Keratinocyte (primary cell): ENCODE measurements at regions not wholly inside any gene's neighbourhood (a gene's known extent, or its start where the extent isn't known, plus 50 kb on each side); places are given as distances from the start of the nearest gene placed in this dataset.

Source experiments
- DNase-seq: peaks from one replicate; pipeline ENCODE4 v3.0.0-alpha.2; 2011; ENCODE audit warnings: low read depth, missing footprints, low spot score
- FAIRE-seq: peaks from 2 replicates; lab custom pipeline; 2011; peaks lifted over from hg19 to GRCh38; lab: Jason Lieb, UNC
- H2AFZ ChIP-seq: 2 replicates; pipeline ENCODE4 v1.6.0; 2012; ENCODE audit warnings: low read length, control low read depth, inconsistent platforms; ENCODE audit not compliant: control insufficient read depth
- H3K27ac ChIP-seq: 2 replicates; pipeline ENCODE4 v1.5.1; 2011; ENCODE audit warnings: low read length; ENCODE audit not compliant: control insufficient read depth, insufficient read depth
- H3K27me3 ChIP-seq: 3 replicates; pipeline ENCODE4 v1.6.0; 2011; ENCODE audit warnings: low read length; ENCODE audit not compliant: control insufficient read depth, insufficient read depth; ENCODE audit errors: extremely low read depth
- H3K36me3 ChIP-seq, 2 experiments: 2 replicates in 1 of 2; 3 replicates in 1 of 2; pipeline ENCODE4 v1.5.1; 2011; ENCODE audit warnings: low read length in 2 of 2, mild to moderate bottlenecking in 1 of 2; ENCODE audit not compliant: control insufficient read depth in 2 of 2, insufficient read depth in 2 of 2; ENCODE audit errors: extremely low read depth in 1 of 2
- H3K4me1 ChIP-seq: 3 replicates; pipeline ENCODE4 v1.5.1; 2011; ENCODE audit warnings: low read length; ENCODE audit not compliant: control insufficient read depth, insufficient read depth; ENCODE audit errors: extremely low read depth
- H3K4me2 ChIP-seq: 3 replicates; pipeline ENCODE4 v1.6.0; 2011; ENCODE audit warnings: low read depth, low read length; ENCODE audit not compliant: control insufficient read depth, insufficient read depth; ENCODE audit errors: extremely low read depth
- H3K4me3 ChIP-seq, 3 experiments: fragments of 200-600 bp in 1 of 3; sonication (generic) in 1 of 3; 2 replicates in 2 of 3; 3 replicates in 1 of 3; pipeline ENCODE4 v1.5.1; 2011 to 2016; ENCODE audit warnings: low read length in 3 of 3, mild to moderate bottlenecking in 3 of 3, control low read depth in 2 of 3, inconsistent platforms in 1 of 3, low read depth in 1 of 3, mixed read lengths in 1 of 3, mixed run types in 1 of 3, moderate library complexity in 1 of 3; ENCODE audit not compliant: control insufficient read depth in 2 of 3, insufficient read depth in 2 of 3; ENCODE audit errors: extremely low read depth in 1 of 3
- H3K79me2 ChIP-seq: 2 replicates; pipeline ENCODE4 v1.6.0; 2012; ENCODE audit warnings: low read length; ENCODE audit not compliant: control insufficient read depth, insufficient read depth
- H3K9ac ChIP-seq: 3 replicates; pipeline ENCODE4 v1.6.0; 2011; ENCODE audit warnings: low read length; ENCODE audit not compliant: control insufficient read depth, insufficient read depth; ENCODE audit errors: extremely low read depth
- H3K9me1 ChIP-seq: 3 replicates; pipeline ENCODE4 v1.6.0; 2011; ENCODE audit warnings: low read length; ENCODE audit not compliant: control insufficient read depth, insufficient read depth; ENCODE audit errors: extremely low read depth
- H3K9me3 ChIP-seq: 2 replicates; pipeline ENCODE4 v1.5.1; 2012; ENCODE audit warnings: low read depth, low read length; ENCODE audit not compliant: control insufficient read depth
- H4K20me1 ChIP-seq: 3 replicates; pipeline ENCODE4 v1.6.0; 2011; ENCODE audit warnings: low read length; ENCODE audit not compliant: control insufficient read depth, insufficient read depth; ENCODE audit errors: extremely low read depth
- EZH2 ChIP-seq: IDR thresholded peaks from one replicate; pipeline ENCODE4 v1.6.1; 2012; ENCODE audit warnings: inconsistent platforms, mild to moderate bottlenecking, low read length, moderate library complexity
- dilution Hi-C: fragments of 300-500 bp; cut with MboI; formaldehyde crosslinking; loops from one replicate; pipeline ENCODE4 v1.7.0; 2020; ENCODE audit warnings: low sequenced_read_pairs; ENCODE audit not compliant: extremely low pct_ligation_motif_present
- TF ChIP-seq, protein P1 (sequence below), 3 experiments: IDR thresholded peaks in 1 of 3; conservative IDR thresholded peaks in 1 of 3; optimal IDR thresholded peaks in 1 of 3; 2 replicates in 2 of 3; 3 replicates in 1 of 3; pipeline versions ENCODE3 to v1.5.1; 2011; ENCODE audit warnings: low read length in 3 of 3, mild to moderate bottlenecking in 3 of 3, moderate library complexity in 2 of 3, control low read depth in 1 of 3, inconsistent platforms in 1 of 3; ENCODE audit not compliant: insufficient read depth in 2 of 3; ENCODE audit errors: extremely low read depth in 1 of 3

DNA sequence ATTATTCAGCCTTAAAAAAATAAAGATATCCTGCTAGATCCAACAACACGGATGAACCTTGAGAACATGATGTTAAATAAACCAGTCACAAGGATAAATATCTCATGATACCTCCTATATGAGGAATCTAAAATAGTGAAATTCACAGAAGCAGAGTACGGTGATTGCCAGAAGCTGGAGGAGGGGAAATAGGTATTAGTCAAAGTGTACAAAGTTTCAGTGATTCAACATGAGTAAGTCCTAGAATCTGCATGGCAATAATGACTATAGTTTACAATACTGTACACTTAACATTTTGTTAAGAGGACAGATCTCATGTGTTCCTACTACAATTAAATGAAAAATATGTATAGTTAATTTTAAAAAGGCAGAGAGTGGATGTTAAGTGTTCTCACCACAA lies 206.6 kb upstream of the SLC10A2 start:
- no peaks in the 10 kb centered on the region for H3K36me3 ChIP-seq
- no peaks in the 10 kb centered on the region for H3K27me3 ChIP-seq
- DNase-seq (no peak), FAIRE-seq (no peak)
- H4K20me1 ChIP-seq = no peaks in the 10 kb centered on the region
- dilution Hi-C loops = no loop called here
- peak overlapping the region; percentile 25 for H3K4me2 ChIP-seq
- H3K27ac ChIP-seq = peak overlapping the region; percentile 10
- no peak for TF ChIP-seq EZH2
- TF ChIP-seq, protein P1, sequence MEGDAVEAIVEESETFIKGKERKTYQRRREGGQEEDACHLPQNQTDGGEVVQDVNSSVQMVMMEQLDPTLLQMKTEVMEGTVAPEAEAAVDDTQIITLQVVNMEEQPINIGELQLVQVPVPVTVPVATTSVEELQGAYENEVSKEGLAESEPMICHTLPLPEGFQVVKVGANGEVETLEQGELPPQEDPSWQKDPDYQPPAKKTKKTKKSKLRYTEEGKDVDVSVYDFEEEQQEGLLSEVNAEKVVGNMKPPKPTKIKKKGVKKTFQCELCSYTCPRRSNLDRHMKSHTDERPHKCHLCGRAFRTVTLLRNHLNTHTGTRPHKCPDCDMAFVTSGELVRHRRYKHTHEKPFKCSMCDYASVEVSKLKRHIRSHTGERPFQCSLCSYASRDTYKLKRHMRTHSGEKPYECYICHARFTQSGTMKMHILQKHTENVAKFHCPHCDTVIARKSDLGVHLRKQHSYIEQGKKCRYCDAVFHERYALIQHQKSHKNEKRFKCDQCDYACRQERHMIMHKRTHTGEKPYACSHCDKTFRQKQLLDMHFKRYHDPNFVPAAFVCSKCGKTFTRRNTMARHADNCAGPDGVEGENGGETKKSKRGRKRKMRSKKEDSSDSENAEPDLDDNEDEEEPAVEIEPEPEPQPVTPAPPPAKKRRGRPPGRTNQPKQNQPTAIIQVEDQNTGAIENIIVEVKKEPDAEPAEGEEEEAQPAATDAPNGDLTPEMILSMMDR (optimal IDR thresholded peaks at IDR 0.05 in 1 of 3, IDR thresholded peaks at IDR 0.05 in 1 of 3, conservative IDR thresholded peaks at IDR 0.05 in 1 of 3; ENCODE audit: extremely low read depth in 1 of 3, insufficient read depth in 2 of 3, low read length in 3 of 3) = no peak
- H3K79me2 ChIP-seq = no peaks in the 10 kb centered on the region
- H3K9me1 ChIP-seq = no peaks in the 10 kb centered on the region
- H3K9me3 ChIP-seq = no peaks in the 10 kb centered on the region
- no peak overlapping the region for H3K9ac ChIP-seq
- H2AFZ ChIP-seq = no peak overlapping the region
- H3K4me3 ChIP-seq = no peak overlapping the region
- peaks cover 10% of the 10 kb centered on the region for H3K4me1 ChIP-seq

DNA sequence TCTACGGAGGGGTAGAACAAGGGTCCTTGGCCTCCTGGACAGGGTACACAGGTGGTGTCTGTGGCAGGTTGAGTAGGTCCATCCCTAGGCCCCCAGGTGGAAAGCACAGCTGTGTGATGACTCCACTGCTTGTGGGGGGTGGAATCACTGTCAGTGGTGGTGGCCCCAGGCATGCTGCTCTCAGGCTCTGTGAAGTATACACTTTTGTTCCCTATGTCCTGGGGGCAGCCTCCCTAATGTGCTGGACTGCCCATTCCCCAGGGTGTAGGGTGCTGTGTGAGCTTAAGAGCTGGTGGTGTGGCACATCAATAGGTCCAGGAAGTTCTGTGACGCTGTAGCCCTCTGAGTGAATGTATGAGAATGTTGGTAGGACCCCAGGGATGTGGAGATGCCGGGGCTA lies 197.2 kb upstream of the SLC10A2 start:
- no peaks in the 10 kb centered on the region for H3K36me3 ChIP-seq
- no peaks in the 10 kb centered on the region for H3K4me1 ChIP-seq
- no peak for TF ChIP-seq EZH2
- TF ChIP-seq, protein P1 (optimal IDR thresholded peaks at IDR 0.05 in 1 of 3, IDR thresholded peaks at IDR 0.05 in 1 of 3, conservative IDR thresholded peaks at IDR 0.05 in 1 of 3; ENCODE audit: extremely low read depth in 1 of 3, insufficient read depth in 2 of 3, low read length in 3 of 3) = no peak
- H3K27me3 ChIP-seq = no peaks in the 10 kb centered on the region
- dilution Hi-C loops = no loop called here
- FAIRE-seq (no peak), DNase-seq (no peak)
- no peak overlapping the region for H3K4me3 ChIP-seq
- H3K27ac ChIP-seq = no peak overlapping the region
- no peak overlapping the region for H3K9ac ChIP-seq
- H2AFZ ChIP-seq = no peak overlapping the region
- H3K79me2 ChIP-seq = no peaks in the 10 kb centered on the region
- no peaks in the 10 kb centered on the region for H3K9me1 ChIP-seq
- H3K9me3 ChIP-seq = no peaks in the 10 kb centered on the region
- H3K4me2 ChIP-seq = no peak overlapping the region
- H4K20me1 ChIP-seq = no peaks in the 10 kb centered on the region
